PFSK-1 (cell line): ENCODE measurements at regions not wholly inside any gene's neighbourhood (a gene's known extent, or its start where the extent isn't known, plus 50 kb on each side); places are given as distances from the start of the nearest gene placed in this dataset.

Experiments
- POLR2AphosphoS5 ChIP-seq: IDR thresholded peaks from 2 replicates; pipeline ENCODE4 v1.6.1; 2012; ENCODE audit warnings: low read depth, mild to moderate bottlenecking, control low read depth, low read length, moderate library complexity
- REST ChIP-seq, 2 experiments: IDR thresholded peaks; 2 replicates each; pipeline versions ENCODE4 v1.6.1 to v1.8.0; 2011 to 2012; ENCODE audit warnings: low read depth in 2 of 2, low read length in 2 of 2, control low read depth in 1 of 2, inconsistent platforms in 1 of 2, mild to moderate bottlenecking in 1 of 2, moderate library complexity in 1 of 2; ENCODE audit not compliant: insufficient read depth in 1 of 2
- SIN3A ChIP-seq: IDR thresholded peaks from 2 replicates; pipeline ENCODE4 v1.6.1; 2012; ENCODE audit warnings: mild to moderate bottlenecking, low read length, moderate library complexity, borderline replicate concordance; ENCODE audit not compliant: insufficient read depth
- TAF1 ChIP-seq: IDR thresholded peaks from 2 replicates; pipeline ENCODE4 v1.6.1; 2012; ENCODE audit warnings: low read length, control low read depth, borderline replicate concordance; ENCODE audit not compliant: insufficient read depth

- TF ChIP-seq REST (IDR thresholded peaks at IDR 0.05; ENCODE audit: insufficient read depth in 1 of 2, low read depth in 2 of 2, low read length in 2 of 2) = no peak
- TF ChIP-seq SIN3A = no peak
- TF ChIP-seq POLR2AphosphoS5 = no peak
- TF ChIP-seq TAF1 = no peak
Observed at GRCh38 chr2:145573608-145574007, 1053.7 kb upstream of the ZEB2 start.
